HG02943 (cell line): ENCODE measurements at regions not wholly inside any gene's neighbourhood (a gene's known extent, or its start where the extent isn't known, plus 50 kb on each side); places are given as distances from the start of the nearest gene placed in this dataset.

Experiments used
- ATAC-seq: cut with Tn5 transposase; IDR thresholded peaks from one replicate; pipeline ENCODE4 v1.9.1; 2021; ENCODE audit warnings: mild to moderate bottlenecking, low read depth, moderate library complexity; ENCODE audit not compliant: unreplicated experiment

DNA sequence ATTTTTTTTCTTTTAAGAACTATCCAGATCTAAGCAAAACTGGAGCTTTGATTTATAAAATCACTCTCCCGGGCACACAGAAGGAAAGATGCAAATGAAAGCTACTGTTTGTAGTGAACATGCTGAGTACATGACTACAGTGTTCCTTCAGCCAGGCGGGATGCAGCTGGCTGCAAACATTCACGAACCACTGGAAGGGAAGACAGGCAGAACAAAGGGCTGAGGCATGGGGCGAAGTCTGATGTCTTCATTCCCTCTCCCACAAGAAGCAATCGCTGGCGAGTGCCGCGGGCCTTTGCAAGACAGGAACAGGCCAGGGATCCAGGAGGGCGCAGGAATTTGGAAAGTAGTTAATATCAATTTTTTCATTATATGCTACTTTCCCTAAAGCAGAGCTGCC, 257.9 kb upstream of the AJAP1 start:
- ATAC-seq = no peak

DNA sequence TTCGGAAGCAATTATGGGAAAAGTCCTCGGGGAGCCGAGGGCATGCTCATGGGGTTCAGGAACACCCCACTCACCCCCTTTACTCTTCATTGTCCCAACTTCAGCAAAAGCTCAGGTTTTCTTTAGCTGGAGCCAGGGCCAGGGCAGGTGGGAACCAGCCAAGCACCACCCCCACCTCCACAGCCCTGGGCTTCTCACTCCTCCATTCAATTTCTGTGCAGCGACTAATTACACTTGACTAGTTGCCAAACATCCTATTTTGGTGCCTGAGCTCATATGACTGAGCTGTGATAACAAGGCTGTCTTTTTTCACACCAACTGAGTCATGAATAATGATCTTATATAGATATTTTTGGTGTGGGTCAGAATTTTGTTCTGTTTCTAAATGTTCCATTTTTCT, 257.2 kb upstream of the AJAP1 start:
- no peak for ATAC-seq

DNA sequence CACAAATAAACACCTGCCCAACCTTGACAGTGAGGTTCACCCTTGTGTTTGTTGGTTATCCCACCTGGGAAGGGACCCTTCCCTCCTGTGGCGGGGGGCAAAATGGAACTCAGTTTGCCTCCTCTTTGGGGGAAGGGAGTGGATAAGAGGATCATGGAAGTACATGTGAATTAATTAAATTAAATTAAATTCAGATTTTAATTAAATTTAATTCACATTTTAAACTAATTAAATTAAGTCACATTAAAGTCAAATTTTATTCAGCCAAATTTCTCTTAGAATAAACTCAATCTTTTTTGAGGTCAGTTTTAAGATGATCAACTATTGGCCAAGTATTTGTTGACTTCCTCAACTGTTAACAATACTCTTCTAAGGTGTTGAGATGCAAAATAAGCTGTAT, 252.4 kb upstream of the AJAP1 start:
- ATAC-seq = no peak

DNA sequence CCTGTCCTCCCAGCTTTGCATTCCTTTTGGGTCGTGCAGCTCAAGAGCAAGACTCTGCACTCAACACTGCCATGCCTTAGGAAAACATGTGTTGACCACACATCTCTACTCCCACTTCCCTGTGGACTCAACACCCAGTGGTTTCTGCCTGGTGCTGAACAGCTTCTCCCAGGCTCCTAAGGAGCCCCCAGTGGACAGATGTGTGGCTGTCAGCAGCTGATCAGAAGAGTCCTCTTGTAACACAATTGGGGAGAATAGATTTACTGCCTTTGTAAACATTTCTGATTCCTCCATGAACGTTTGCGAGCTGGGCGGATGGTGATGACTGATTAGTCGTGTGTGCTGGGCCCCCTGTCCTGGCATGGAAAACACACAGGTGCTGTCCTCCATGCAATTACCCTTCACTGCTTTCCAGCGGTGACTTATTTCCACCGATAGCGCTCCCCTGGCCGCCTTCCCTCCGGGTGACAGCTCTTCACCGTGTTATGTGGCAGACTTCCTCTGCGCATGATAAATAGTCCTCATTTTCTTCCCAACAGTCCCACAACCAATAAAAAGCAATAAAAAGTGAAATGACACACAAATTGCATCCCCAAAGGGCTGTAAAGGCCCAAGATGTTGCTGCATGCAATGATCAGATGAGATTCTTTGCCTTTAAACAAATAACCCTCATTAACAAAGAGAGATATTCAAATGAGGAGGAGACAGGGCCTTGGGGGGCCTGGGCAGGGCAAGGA, 249.4 kb upstream of the AJAP1 start:
- ATAC-seq = no peak

DNA sequence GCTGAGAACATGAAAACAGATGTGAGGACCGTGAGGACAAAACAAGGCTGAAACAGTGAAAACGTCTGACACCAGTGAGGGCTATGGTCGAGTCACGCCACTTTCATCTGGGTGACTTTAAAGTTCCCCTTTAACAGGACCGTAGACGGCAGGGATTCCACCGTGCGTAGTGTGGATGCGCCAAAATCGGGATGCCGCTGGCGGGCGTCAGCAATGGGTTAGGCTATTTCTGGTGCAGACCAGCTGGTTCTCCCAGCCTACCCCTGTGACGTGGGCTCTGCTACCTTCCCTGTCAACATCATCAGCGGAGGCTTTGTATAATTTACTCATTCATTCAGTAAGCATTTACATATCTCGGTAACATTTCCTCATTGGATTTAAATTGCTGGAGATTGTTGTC, 246.6 kb upstream of the AJAP1 start:
- ATAC-seq = no peak

DNA sequence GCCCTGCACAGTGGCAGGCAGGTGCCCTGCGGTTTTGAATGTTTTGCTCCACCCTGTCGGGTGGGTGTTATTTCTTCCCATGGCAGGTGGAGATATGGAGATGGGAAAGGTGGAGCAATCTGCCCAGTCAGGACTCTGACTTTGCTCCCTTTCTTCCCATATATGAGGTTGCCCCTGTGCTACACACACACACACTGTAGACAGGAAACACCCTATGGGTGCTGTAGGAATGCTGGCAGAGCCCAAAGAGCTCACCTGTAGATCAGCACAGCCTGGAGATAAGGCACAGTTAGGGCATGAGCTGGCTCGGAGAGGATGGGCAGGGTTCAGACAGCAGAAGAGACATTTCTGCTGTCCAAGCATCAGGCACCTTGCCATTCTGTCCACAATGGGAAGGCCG, 246.0 kb upstream of the AJAP1 start:
- no peak for ATAC-seq

DNA sequence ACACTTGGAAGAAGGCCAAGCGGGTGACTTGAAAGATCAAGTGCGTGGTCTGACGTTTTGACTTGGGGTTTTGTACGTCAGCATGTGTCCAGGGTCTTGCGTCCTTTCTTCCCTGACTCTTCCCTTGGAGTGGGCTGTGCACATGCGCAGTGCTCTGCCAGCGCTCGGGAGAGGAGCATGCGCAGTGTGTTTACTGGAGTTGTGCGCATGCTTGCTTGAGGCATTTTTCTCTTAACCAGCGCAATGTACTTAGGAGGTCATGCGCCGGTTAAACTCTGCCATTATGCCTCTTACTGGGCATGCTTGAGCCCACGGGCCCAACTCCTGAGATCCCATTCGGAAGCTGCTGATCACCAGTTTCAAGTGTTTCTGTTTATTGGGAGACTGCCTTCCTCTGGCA, 242.5 kb upstream of the AJAP1 start:
- ATAC-seq = no peak

DNA sequence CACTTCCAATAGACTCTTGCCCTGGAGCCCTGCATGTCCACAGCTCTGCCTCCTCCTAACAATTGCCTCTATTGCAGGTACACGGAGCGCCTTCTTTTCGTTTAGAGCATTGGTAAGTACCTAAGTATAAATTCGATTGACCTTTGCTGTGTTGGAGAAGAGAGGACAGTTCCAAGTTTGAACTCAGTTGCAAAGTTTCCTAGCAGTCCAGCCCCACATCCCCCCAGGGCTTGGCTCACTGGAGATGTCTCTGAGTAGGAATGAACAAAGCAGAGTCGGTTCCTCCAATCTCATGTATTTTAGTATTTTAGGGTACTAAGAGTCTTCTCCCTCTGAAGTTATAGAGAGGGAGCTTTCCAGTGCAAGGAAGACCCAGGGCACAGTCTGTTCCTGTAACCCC, 238.9 kb upstream of the AJAP1 start:
- no peak for ATAC-seq

DNA sequence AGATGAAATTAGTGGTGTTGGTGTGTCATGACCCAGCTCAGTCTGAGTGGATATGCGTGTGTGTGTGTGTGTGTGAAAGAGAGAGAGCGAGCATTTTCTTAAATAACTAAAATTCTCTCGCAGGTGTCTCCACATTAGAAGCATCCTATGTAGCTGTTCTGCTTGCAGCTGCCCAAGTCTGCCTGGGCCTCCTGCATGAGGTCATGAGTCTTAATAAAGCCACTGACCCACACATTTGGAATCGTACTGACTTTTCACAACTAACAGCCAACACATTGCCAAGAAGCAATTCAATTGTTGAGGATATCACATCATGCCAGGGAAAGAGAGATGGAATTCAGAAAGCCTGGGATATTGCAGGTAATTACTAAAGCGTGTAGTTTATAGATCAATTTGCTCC, 238.2 kb upstream of the AJAP1 start:
- ATAC-seq = no peak

DNA sequence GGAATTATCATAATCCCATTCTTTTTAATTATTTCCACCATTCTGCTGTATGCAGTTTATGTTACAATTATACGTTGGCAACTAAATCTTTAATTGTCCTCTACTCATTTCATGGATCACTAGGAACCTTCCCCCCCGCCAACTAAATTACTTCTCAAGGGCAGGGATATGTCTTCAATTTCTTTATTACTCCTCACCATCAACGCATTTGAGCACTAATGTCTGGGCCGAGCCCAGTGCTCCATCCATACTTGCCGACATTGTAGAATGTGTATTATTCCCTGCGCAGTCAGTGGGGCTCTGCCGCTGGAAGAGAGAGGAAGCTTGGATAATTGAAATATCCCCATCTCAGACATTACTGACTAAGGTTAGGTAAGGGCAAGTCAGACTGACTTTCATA, 236.4 kb upstream of the AJAP1 start:
- no peak for ATAC-seq

DNA sequence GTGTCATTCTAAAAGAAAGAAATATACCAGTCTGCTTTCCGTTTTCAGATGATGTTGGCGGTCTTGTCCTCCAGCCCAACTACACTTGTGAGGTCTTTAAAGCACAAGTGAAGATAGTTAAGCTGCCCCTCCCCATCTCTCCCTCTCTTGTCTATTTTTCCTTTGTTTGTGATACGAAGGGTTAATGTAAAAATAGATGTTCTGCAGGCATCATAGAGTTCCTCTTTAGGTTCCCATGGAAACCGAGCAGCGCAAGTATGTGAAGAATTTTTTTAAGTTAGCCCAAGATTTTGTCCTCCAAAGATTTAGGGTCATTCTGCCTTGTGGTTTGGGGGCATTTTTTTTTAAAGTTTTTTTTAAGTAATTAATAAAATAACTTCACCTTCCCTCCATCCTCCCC, 232.4 kb upstream of the AJAP1 start:
- ATAC-seq = no peak

DNA sequence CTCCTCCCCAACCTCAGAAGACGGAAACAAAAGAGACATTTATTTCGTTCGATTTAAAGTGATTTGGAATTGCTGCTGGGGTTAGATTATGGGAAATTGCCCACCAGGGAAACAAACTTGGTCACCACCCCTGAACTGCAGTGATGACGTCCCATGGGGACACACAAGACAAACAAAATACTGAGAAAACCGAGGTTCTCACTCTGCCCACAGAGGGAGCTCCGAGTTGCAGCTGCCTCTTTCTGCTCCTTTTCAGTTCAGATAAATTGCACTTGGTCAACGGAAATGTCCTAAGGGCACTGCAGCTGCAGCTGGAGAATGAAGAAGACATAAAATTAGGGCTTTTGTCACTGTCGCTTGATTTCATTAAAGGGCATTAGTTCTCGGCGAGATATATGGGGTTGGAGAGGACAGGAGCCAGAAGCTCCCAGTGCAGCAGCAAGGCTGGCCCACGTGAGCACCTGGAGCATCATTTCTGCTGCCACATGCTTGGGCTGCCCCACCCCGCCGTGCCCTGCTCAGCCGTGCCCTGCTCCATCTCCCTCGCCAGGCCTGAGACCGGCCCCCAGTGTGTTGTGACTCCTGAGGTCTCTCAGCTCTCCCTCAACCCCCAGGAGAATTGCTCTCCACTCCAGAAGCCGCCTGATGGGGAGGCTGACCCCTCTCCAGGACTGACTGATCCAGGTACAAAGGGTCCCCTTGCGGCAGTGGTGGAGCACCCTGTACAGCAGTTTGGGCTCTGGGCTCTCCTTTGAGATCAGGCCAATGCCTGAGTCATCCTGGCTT, 231.7 kb upstream of the AJAP1 start:
- ATAC-seq = no peak

DNA sequence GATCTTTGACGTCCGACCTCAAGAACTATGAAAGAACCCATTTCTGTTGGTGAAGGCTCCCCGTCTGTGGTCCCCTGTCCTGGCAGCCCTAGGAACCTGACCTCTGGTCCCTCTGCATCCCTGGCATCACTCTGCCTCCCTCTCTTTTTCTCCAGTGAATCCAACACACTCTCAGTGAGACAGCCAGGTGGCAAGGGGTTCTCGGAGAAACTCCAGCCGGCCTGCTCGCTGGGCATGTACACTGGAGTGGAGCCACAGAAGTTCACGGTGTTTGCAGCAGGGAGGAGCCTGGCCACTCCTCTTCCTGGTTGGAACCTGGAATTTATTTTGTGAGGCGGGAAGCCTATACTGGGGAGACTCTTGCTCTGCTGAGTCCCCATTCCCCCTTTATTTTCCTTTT, 230.2 kb upstream of the AJAP1 start:
- no peak for ATAC-seq

DNA sequence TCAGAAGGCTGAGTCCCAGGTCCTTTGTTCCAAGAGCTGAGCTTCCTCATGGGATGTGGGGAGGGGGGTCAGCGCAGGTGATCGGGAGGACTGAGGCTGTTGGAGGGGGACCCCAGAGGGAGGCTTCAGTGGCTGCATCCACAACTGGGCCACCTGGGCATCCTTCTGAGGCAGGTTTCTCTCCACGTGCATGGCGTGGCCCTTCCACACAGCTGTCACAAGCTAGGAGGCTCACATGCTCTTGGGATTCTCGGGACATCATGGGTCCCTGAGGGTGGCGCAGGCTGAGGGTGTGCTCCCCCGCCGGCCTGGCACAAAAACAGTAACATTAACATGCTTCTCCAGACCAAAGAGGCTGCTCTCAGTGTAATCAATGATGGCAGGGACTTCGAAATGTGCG, 229.6 kb upstream of the AJAP1 start:
- no peak for ATAC-seq

DNA sequence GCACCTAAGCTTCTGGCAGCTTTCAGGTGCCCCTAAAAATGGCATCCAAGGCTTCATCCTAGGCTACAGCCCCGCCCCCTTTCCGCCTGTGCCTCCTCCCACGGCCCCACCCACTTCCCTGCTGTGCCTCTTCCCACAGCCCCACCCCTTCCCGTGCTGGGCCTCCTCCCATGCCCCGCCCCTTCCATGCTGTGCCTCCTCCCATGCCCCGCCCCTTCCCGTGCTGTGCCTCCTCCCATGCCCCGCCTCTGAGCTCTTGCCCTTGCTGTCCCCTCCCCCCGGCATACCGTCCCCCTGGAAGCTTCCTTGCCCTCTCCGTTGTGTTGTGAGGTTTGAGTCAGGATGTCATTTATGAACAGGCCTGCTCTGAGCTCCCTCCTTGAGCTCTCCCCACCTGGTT, 228.5 kb upstream of the AJAP1 start:
- ATAC-seq = no peak

DNA sequence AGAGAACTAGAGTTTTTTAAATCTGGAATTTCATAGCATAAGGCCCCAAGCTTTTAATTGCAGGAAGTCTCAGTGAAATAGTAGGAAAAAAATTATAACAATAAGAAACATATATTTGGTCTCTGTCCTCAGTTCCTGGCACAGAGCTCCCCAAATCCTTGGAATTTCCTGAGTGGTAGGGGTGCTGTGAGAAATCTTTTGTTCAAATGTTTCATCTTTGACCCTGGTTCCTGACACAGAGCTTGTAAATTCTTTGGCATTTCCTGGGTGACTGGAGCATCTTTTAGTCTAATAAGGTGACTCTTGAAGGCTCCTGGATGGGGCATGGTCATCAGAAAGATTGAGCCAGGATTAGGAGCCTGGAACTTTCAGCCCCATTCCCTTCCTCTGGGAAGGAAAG, 225.7 kb upstream of the AJAP1 start:
- no peak for ATAC-seq

DNA sequence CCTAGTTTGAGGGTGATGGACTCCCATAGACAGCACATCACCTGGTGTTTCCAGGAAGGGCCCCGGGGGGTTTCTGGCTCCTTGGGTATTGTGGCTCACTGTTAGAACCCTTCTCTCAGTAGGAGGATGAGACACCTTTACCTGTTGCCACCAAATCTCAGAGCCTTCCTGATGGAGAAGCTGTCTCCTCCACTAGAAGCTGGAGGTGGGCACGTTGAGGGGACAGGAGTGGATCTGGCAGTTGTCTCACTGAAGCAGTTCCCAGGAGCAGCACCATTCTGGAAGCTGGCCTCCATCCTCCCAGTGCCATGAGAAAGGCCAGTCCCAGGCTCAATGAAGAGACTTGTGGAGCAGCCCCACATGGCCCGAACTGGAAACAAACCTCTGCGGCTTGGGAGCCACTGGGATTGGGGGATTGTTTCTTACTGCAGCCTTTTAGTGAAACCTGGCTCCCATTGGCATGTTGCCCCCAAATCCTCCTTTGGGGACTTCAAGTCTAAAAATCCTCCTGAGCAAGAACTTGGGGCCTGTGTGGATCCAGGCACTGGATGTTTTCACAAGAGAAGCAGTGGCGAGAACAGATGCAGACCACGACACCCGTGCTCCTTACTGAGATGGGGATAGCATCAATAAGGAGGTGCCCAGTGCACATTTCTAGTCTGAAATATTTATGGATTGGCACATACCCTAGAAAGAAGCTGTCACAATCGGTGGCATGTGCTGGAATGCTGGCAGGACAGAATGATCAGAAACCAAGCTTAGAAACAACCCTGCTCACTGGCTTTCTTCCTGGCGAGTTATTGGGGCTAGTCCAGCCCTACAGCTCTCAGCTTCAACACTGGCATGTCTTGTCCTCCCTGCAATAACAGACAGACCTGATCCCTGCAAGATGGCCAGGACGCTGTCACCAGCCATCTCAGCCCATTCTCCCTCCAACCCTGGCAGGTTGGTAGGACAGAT, 223.7 kb upstream of the AJAP1 start:
- ATAC-seq = no peak

DNA sequence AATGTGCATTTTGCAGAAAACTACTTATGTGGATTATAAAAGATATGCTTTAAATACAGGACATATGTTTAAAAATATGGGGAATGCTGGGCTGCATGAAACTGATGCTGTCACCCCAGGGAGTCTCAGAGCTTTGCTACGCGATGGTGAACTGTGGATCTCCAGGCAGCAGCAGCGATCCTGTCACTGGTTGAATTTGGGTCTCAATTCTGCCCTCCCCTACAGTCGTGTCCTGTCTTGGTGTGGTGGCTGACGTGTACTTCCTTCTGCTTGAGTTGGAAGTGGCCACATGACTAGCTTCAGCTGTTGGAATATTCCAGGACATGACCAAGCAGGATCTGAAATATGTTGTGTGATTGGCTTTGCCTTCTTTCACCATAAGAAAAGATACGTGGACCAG, 222.9 kb upstream of the AJAP1 start:
- no peak for ATAC-seq

DNA sequence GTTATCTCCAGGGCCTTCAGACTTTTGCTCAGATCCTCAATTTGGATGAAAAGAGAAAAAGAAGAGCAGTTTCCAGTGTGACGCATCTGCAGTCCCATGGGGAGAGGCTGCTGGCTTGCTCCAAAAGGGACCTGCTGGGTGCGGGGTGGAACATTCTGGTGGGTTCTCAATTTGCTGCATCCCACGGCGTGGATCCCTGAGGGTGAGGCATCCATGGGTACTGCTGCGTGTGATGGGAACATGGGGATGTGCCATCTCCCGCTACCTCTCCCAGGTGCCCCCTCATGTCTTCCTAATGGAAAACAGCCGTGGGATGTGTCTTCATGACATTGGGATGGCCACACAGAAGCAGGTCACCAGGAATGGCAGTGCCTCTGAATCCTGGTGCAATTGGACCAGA, 221.3 kb upstream of the AJAP1 start:
- no peak for ATAC-seq

DNA sequence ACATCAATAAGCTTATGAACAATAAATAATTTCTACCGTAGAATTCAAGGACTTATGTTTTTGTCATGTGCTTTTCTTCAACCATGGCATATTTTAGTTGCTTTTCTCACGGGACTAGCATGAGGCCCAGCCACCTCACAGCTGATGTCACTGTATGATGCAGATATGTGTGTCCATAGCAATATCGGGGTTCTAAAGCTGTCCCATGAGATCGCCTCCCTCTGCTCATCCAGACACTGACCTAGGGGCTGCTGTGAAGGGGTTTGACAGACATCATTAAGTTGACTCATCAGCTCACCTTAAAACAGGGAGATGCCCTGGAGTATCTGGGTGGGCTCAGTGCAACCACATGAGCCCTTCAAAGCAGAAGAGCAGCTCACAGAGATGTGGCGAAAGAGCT, 210.3 kb upstream of the AJAP1 start:
- ATAC-seq = no peak

DNA sequence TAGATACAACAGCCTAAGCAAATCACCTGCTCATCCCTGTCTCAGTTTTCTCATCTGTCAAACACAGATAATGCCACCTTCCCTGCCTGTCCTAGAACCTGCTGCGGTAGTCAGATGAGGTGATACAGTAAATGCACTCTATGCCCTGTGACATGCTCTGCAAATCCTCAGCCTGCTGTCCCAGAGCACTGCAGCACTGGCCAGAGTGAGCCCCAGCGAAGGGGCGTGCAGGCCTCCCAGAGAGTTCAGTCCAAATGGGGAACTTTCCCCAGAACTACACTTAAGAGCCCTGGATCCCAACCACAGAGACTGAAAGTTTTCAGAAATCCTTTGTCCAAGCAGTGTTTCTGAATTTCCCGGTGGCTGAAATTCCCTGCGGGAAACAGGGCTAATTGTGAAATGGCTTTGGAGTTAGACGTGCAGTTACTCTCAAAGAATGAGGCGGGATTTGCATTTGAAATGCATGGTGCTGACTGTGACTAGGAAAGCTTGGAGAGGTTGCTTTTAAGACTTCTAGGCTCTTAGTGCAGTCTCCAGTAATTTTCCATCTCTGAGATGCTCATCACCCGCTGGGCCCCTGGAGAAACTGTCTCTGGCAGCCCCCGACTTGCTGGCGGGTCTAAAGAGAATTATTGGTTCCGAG, 206.5 kb upstream of the AJAP1 start:
- no peak for ATAC-seq
